ENCODE measurements at regions not wholly inside any gene's neighbourhood (a gene's known extent, or its start where the extent isn't known, plus 50 kb on each side); places are given as distances from the start of the nearest gene placed in this dataset.

DNA sequence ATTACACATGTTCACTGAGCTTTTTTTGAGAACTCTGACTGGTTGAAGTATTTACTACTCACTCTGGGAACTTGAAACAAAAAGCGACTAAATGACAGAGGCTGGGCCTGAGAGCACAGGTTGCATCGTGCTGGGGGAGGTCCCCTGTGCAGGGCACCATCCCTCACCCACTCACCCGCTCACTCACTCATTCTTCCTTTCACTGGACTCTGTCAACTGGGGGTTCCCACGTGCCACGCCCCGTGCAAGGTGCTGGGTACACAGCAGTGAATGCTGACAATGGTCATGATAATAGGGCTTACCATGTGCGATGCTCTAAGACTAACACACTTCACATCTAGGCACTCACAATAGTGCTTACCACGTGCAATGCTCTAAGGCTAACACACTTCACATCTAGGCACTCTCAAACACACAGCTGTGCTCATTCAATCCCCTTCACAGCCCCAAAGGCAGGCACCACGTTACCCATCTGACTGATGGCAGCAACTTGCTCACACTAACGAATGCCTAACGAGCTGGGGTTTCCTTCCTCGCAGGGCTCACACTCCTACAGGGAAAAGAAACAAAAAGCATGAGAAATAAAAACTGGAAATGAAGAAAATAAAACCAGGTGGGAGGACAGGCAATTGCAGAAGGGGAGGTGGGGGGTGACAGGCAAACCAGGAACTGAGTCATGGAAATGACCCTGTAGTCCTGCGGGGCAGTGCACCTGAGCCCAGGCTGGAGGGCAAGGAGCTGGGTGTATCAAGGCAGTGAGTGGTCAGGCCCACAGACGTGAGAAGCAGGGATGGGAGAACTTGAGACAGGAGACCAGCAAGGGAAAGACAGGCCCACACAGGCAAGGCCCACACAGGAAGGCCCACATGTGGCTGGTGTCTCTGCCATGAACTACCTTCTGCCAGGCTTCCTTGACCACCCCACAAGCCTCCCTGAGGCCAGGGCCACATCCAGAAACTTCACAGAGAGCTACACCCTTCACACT, 147.0 kb upstream of the FAM20C start:
- no peaks in the 10 kb centered on the region for H3K36me3 Mint-ChIP-seq
- DNase-seq (no peak), ATAC-seq (ENCODE audit: low read depth in 2 of 2) (no peak)
- H3K9me3 Mint-ChIP-seq = no peaks in the 10 kb centered on the region
- peak overlapping the region in 1 of 6 donors; percentile 66 for H3K27ac Mint-ChIP-seq
- no peak overlapping the region for H3K4me3 Mint-ChIP-seq
- H3K27me3 Mint-ChIP-seq = peaks cover 21 to 58% (median 53%) of the 10 kb centered on the region in 3 donors
- H3K4me1 Mint-ChIP-seq = no peaks in the 10 kb centered on the region

DNA sequence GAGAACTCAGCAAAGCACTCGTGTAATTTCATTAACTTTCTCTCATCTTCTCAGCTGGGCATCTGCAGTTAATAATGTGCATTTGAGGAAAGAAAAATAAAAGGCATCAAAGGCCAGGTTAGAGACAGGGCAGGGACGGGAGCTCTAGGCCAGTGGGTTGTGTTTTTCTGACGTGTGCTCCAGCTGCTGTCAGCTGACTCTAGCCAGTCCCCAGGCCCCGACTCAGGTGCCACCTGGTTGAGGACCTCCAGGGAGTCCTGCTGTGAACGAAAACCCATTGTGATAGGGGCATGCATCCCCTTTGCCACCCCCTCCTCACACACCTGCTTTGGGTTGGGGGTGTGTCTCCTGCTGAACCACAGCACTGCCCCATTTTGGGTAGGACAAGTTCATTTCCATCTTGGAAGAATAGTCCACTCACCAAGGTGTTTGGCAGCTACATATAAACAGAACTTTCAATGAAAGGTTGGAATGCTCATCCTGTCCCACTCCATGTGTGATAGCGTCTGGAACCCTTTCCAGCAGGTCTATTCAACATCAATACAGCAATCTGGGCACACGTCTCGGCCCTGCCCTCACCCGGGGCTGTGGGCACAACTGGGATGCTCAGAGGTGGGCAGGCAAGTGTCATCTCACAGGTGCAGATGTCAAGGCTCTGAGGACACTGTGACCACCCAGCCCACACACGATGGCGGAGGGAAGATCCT, 146.1 kb upstream of the FAM20C start:
- Mint-ChIP-seq H3K27ac (no peak overlapping the region), H3K27me3 (peaks cover 26 to 52% (median 49%) of the 10 kb centered on the region in 3 donors), H3K4me1 (no peaks in the 10 kb centered on the region), H3K36me3 (no peaks in the 10 kb centered on the region), H3K4me3 (no peak overlapping the region), H3K9me3 (no peaks in the 10 kb centered on the region)
- no peak for ATAC-seq (ENCODE audit: low read depth in 2 of 2)
- no peak for DNase-seq

DNA sequence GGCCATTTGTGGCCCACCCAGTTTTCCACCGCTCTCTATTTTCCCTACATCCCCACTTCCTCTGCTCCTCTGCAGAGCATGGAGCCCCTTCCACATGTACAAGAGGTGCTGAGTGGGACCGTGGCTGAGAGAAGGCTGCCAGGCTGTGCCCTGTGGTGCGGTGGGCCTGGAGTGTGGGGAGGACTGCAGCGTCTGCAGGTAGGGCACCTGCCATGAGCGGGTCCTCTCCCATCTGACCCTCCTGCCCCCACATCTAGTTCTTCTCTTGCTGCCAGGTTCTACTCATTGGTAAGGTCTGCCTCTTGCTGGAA, 145.6 kb upstream of the FAM20C start:
- H3K4me3 Mint-ChIP-seq = no peak overlapping the region
- H3K27ac Mint-ChIP-seq = peak overlapping the region in 1 of 6 donors; percentile 67
- DNase-seq (no peak), ATAC-seq (ENCODE audit: low read depth in 2 of 2) (no peak)
- H3K36me3 Mint-ChIP-seq = no peaks in the 10 kb centered on the region
- no peaks in the 10 kb centered on the region for H3K4me1 Mint-ChIP-seq
- H3K9me3 Mint-ChIP-seq = no peaks in the 10 kb centered on the region
- H3K27me3 Mint-ChIP-seq = peaks cover 21 to 47% (median 44%) of the 10 kb centered on the region in 3 donors

DNA sequence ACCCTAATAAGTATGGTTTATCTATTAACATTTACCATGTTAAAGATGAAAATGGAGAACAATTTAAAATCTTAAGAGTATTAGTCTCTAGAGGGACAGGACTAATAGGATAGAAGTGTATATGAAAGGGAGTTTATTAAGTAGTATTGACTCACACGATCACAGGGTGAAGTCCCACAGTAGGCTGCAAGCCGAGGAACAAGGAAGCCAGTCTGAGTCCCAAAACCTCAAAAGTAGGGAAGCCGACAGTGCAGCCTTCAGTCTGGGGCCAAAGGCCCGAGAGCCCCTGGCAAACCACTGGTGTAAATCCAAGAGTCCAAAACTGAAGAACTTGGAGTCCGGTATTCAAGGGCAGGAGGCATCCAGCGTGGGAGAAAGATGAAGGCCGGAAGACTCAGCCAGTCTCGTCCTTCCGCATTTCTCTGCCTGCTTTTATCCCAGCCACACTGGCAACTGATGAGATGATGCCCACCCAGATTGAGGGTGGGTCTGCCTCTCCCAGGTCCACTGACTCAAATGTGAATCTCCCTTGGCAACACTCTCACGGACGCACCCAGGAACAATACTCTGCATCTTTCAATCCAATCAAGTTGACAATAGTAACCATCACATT, 140.8 kb upstream of the FAM20C start:
- H3K36me3 Mint-ChIP-seq = no peaks in the 10 kb centered on the region
- no peak overlapping the region for H3K4me3 Mint-ChIP-seq
- peaks cover 7 to 15% (median 10%) of the 10 kb centered on the region in 3 donors for H3K27me3 Mint-ChIP-seq
- H3K9me3 Mint-ChIP-seq = no peaks in the 10 kb centered on the region
- H3K27ac Mint-ChIP-seq = no peak overlapping the region
- DNase-seq (no peak), ATAC-seq (ENCODE audit: low read depth in 2 of 2) (no peak)
- H3K4me1 Mint-ChIP-seq = no peaks in the 10 kb centered on the region

DNA sequence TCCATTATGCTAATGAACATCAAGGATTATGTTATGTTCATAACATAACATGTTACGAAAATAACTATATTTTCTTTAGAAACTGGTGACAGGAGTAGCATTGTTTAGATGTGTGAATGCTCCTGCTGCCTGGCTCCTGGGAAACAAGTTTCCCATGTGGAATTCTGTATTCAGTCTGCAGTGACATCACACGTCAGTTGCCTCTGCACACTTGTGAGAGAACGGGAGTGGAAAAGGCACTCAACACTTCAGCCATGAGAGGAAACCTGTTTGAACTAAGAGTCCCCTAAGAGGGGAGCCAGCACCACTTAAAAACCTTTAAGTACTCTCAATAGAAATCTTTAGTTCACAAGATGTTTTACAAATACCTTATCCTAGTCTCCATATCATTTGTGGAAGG, 140.3 kb upstream of the FAM20C start:
- ATAC-seq (ENCODE audit: low read depth in 2 of 2) (no peak), DNase-seq (no peak)
- H3K27ac Mint-ChIP-seq = no peak overlapping the region
- no peaks in the 10 kb centered on the region for H3K36me3 Mint-ChIP-seq
- H3K9me3 Mint-ChIP-seq = no peaks in the 10 kb centered on the region
- no peak overlapping the region for H3K4me3 Mint-ChIP-seq
- H3K27me3 Mint-ChIP-seq = peaks cover 2 to 10% (median 10%) of the 10 kb centered on the region in 3 donors
- H3K4me1 Mint-ChIP-seq = no peaks in the 10 kb centered on the region

DNA sequence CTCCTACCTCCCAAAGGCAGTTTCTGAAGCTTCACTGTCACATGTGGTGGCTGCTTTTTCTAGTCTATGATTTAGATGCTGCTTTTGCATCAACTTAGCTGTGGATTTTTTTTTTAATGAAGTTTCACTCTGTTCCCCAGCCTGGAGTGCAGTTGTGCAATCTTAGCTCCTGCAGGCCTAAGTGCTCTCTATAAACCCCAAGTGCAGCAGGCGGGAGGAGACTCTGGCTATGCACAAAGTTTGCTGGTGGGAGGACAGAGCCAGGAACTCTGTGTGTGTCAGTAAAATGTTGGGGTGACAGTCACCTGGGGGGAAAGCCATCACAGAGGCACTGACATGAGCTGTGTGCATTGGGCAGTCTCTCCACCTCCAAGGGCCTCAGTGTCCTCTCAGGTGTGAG, 138.8 kb upstream of the FAM20C start:
- Mint-ChIP-seq H3K27me3 (peaks cover 0 to 10% (median 8%) of the 10 kb centered on the region in 3 donors), H3K4me1 (no peaks in the 10 kb centered on the region), H3K4me3 (no peak overlapping the region), H3K36me3 (no peaks in the 10 kb centered on the region), H3K27ac (peak overlapping the region in 1 of 6 donors; percentile 15), H3K9me3 (no peaks in the 10 kb centered on the region)
- DNase-seq (no peak), ATAC-seq (ENCODE audit: low read depth in 2 of 2) (no peak)

DNA sequence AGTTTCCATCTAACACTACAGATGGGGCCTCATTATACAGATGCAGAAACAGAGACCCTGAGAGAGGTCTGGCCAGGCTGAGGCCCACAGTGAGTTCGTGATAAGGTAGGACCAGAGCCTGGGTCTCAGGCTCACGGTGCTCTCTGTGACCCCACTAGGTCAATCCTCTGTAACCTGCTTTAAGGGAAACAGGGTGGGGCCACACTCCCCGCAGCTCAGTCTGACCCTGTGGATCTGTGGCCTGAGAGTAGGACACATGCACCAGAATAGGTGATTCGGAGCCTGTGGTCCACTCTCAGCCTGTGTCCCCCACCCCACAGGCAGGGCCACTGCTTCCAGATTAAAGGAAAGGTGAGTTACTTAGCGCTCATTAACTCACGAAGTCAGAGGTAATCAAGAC, 137.8 kb upstream of the FAM20C start:
- Mint-ChIP-seq H3K27ac (no peak overlapping the region), H3K4me3 (no peak overlapping the region), H3K4me1 (no peaks in the 10 kb centered on the region), H3K36me3 (no peaks in the 10 kb centered on the region), H3K27me3 (peaks cover 0 to 10% (median 8%) of the 10 kb centered on the region in 3 donors), H3K9me3 (no peaks in the 10 kb centered on the region)
- ATAC-seq (ENCODE audit: low read depth in 2 of 2) (no peak), DNase-seq (no peak)

DNA sequence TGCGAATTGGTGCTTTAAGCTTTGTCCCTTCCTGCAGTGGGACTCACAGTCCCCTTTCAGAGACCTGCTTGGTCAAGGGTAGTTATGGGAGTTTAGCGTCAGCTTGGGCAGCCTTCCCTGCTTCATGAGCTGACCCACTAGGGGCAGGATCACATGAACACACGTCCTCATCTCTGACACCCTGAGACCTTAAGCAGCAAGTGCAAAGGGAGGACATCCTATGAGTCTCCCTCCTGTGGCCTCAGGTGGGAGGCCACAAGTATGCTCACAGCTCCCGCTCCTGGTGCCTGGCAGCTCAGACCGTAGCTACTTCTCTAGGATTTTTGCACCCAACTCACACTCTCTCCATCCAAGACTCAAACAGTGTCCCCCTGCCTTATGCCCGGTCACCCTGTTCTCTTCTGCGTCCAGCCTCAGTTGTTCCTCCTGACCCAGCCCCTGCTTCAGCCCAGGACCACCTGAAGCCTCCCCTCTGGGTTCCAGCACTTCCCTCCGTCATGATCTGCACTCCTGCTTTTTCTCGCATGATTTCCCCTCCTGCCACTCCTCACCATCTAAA, 136.6 kb upstream of the FAM20C start:
- Mint-ChIP-seq H3K36me3 (no peaks in the 10 kb centered on the region), H3K4me1 (no peaks in the 10 kb centered on the region), H3K4me3 (no peak overlapping the region), H3K27me3 (peaks cover 0 to 11% (median 9%) of the 10 kb centered on the region in 3 donors), H3K27ac (no peak overlapping the region), H3K9me3 (no peaks in the 10 kb centered on the region)
- DNase-seq = no peak
- ATAC-seq (ENCODE audit: low read depth in 2 of 2) = no peak

DNA sequence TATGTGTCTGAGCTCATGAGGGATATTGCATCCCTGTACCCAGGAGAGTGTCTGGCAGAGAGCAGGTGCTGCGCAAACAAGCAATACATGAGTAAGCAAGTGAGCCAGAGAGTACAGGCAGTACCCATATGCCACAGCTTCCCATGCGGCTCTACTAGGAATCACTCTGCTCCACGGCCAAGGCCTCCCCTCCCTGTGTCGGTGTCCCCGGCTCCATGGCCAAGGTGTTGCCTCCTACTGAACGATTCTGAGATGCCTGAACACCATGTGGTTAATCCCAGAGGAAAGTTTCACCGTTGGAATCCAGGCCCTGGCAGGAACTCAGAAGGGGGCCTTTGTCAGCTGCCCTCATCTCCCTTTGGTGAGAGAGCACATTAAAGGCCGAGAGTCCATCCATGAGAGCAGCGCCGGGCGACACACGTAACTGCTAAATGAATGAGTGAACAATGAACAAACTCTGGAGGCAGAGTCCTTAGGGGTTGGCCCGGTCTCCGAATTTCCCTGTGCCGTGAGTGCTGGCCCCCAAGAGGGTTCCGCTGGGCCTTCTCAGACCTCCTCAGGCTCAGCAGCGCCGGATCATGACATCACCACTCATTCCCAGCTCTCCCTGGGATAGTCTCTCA, 136.0 kb upstream of the FAM20C start:
- no peak for ATAC-seq (ENCODE audit: low read depth in 2 of 2)
- DNase-seq = no peak
- Mint-ChIP-seq H3K27me3 (peaks cover 0 to 17% (median 7%) of the 10 kb centered on the region in 3 donors), H3K27ac (no peak overlapping the region), H3K9me3 (no peaks in the 10 kb centered on the region), H3K4me1 (no peaks in the 10 kb centered on the region), H3K36me3 (no peaks in the 10 kb centered on the region), H3K4me3 (no peak overlapping the region)

DNA sequence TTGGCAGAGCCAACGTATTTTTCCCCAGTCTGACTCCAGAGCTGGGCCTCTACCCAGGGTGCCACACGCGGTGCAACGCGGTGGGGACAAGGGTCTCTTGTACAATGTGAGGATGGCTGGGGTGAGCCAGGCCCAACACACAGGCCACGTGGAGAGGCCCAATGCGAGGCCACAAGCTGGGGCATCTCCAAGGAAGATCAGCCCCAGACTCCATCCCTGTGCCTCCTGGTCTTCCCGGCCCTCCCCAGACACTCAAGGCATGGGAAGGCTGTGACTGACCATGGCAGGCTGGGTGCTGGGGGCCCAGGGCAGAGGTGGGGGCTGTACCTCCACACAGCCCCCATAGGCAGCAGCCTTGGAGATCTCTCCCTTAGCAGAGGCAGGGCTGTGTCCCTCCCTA, 135.3 kb upstream of the FAM20C start:
- no peak overlapping the region for H3K4me3 Mint-ChIP-seq
- H3K4me1 Mint-ChIP-seq = no peaks in the 10 kb centered on the region
- ATAC-seq (ENCODE audit: low read depth in 2 of 2) = no peak
- no peak for DNase-seq
- H3K9me3 Mint-ChIP-seq = no peaks in the 10 kb centered on the region
- peaks cover 0 to 18% (median 8%) of the 10 kb centered on the region in 3 donors for H3K27me3 Mint-ChIP-seq
- H3K27ac Mint-ChIP-seq = no peak overlapping the region
- H3K36me3 Mint-ChIP-seq = no peaks in the 10 kb centered on the region

DNA sequence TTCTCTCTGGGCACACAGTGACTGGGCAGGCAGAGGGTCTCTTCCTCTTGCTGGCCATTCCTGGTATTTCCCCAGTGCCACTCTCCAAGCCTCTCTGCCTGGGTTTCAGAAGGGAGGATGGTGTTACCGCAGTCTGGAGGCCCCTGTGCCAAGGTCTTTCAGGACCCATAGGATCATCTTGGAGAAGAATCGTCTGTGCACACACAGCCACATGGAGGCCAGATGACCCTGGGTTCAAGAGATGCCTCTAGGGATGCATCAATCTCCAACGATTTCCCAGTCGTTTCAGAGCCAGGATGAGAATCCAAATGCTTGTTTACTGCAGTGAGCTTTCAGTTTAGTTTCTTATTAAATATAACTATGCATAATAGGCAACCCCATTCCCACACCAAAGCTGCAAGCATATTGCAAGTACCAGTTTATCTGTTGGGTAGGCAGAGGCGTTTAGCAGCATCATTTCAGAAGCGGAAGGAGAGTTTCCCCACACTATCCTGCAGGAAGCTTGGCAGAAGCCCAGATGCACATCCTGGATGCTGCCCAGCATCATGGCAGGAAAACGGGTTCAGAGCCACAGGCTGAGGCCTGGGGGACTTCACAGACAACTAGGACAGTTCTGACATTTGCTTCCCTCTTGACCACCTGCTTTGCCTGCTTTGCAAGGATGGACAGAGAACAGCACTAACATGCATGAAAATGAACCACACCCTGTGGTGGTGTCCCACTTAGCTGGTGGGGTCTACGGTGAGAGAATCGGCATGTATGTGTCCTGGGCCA, 134.7 kb upstream of the FAM20C start:
- no peak overlapping the region for H3K27ac Mint-ChIP-seq
- no peaks in the 10 kb centered on the region for H3K9me3 Mint-ChIP-seq
- peaks cover 0 to 18% (median 8%) of the 10 kb centered on the region in 3 donors for H3K27me3 Mint-ChIP-seq
- no peak for ATAC-seq (ENCODE audit: low read depth in 2 of 2)
- no peaks in the 10 kb centered on the region for H3K36me3 Mint-ChIP-seq
- no peak overlapping the region for H3K4me3 Mint-ChIP-seq
- no peak for DNase-seq
- H3K4me1 Mint-ChIP-seq = no peaks in the 10 kb centered on the region

DNA sequence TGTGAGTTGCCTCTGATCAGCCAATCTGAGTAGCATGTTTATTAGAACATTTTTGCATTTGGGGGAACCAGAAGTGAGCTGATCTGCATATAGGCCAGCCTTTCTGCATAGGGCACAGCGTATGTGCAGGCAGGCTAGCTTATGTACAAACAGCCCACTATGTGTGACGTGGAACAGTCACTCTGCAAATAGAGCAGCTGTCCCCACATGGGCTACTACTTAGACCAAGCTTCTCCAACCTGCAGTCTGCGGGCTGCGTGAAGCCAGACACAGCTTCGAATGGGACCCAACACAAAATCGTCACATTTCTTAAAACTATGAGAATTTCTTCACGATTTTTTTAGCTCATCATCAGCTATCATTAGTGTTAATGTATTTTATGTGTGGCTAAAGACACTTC, 134.1 kb upstream of the FAM20C start:
- H3K4me1 Mint-ChIP-seq = peaks cover 0 to 2% (median 2%) of the 10 kb centered on the region in 3 donors
- H3K27ac Mint-ChIP-seq = no peak overlapping the region
- H3K27me3 Mint-ChIP-seq = peaks cover 0 to 18% (median 8%) of the 10 kb centered on the region in 3 donors
- H3K4me3 Mint-ChIP-seq = no peak overlapping the region
- no peaks in the 10 kb centered on the region for H3K9me3 Mint-ChIP-seq
- H3K36me3 Mint-ChIP-seq = no peaks in the 10 kb centered on the region
- DNase-seq (no peak), ATAC-seq (ENCODE audit: low read depth in 2 of 2) (no peak)
